HG03520 (cell line): ENCODE measurements at regions not wholly inside any gene's neighbourhood (a gene's known extent, or its start where the extent isn't known, plus 50 kb on each side); places are given as distances from the start of the nearest gene placed in this dataset.

Experiments used
- ATAC-seq: cut with Tn5 transposase; IDR thresholded peaks from one replicate; pipeline ENCODE4 v1.9.1; 2021; ENCODE audit warnings: mild to moderate bottlenecking, moderate library complexity; ENCODE audit not compliant: unreplicated experiment

DNA sequence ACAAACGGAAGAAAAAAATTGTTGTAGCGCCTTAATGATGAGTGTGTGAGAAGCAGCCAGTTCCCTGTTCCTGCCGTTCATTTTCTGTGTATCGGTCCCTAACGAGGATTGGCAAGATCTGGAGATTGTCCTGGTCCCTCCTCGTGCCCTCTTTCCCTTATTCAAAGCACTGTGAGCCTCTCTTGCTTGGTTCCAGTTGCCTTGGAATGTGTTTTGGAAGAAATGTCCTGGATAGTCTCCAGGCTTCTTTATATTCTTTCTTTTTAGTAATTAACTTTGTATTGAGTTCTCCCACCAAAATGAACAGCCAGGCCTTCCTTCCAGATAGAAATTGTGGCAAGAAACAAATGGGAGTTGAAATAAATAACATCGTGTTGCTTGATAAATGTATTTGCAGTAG lies 348.3 kb downstream of the CDH26 start:
- no peak for ATAC-seq

DNA sequence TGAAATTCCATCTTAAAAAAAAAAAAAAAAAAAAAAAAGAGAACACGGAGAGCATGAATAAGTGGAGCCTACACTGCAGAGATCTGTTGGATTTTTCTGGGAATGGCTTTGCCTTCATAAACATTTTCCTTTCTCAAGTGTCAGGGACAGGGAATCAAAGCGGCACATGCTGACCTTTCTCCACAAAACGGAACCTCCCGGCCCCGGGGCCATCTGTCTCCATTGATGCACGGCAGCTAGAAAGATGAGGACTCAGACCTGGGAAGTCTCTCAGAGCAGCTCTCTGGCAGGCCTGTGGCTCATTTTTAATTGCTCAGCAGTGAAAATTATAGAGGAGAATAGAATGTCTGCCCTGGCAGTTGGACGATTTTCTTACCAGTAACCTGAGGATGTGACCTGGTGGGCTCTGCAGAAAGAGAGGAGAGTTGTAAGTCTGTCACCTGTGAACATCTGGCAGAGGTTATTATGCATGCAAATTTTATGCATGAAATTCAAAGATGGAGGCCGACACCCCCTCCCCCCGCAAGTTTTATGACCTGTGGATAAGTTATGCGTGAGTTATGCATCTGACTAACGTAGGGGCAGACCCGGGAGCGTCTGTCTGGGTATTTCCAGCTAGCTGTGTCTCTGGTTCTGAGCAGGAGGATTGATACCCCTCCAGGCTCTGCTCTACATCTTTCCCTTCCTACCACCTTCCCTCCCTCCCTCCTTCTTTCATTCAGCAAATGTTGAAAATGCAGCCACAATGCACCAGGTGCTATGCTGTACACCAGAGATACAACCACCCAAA lies 352.5 kb downstream of the CDH26 start:
- no peak for ATAC-seq

DNA sequence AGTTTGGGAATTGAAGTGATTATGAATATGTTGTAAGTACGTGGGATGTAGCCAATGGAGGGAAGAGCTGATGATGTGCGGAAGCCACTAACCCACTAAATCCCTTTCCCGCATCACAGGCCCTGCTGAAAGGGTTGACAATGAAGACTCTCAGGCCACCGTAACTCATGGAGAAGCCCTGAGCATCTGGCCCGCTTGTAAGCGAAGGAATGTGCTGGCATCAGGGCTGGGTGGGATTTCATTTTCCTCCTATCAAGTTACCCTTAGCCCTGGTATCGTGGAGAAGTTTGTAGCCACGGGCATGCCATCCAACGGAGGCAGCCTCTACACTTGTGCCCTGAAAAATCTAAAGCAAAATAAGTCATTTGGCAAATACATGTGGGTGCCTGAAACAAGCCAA lies 355.0 kb downstream of the CDH26 start:
- ATAC-seq: no peak

DNA sequence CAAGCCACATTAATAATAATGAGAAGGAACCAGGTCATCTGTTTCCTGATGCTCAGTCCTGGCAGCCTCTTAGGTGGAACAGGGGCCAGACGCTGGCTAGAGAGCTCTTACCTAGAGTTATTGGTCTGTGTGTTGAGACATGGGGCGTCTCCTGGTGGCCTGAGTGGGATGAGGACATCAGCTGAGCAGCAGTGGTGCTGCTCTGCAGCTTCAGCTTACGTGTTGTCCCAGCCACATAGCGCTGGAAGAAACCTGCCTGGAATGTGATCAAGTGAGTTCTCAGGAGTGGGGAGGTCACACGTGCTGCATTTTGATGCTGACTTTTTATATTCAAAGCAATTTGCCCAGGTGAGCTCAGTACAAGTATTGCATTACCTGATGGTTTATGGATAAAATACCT lies 355.4 kb downstream of the CDH26 start:
- ATAC-seq: no peak

DNA sequence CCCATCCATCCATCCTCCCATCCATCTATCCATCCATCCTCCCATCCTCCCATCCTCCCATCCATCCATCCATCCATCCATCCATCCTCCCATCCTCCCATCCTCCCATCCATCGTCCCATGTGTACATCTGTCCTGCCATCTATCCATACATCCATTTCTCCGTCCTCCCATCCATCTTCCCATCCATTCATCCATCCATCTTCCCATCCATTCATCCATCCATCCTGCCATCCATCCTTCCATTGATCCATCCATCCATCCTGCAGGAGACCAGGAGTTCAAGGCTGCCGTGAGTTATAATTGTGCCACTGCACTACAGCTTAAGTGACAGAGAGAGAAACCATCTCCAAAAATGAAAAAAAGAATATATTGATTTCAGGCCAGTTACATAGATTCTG lies 356.5 kb downstream of the CDH26 start:
- ATAC-seq: no peak

DNA sequence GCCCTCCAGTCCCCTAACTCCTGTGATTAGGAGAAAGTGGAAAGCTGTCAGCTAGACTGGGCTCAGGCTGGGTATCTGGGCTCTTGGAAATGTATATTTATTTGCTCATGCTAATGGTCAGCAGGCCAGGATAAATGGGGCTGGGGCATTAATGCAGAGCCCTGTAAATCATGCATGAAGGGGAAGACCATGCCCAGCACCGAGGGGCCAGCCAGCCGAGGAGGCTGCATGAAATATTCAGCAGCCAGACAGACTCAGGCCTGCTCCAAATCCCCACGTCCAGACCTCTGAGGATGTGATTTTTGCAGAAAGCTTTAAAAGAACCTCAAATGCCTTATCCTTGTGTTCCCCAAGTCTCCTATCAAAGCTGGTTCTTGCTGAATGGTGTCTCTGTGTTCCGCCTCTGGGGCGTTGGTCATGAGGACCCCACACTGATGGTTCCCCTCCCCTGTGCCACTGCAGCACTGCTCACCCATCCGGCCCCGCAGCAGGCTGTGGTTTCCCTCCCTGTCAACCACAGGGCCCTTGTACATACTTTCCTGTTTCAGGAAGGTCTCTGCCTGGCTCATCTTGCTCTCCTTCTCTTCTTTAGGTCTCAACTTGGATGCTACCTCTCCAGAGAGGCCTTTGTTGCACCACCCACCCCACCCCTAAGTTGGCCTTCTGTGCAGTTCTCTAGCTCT lies 358.4 kb downstream of the CDH26 start:
- ATAC-seq: no peak

DNA sequence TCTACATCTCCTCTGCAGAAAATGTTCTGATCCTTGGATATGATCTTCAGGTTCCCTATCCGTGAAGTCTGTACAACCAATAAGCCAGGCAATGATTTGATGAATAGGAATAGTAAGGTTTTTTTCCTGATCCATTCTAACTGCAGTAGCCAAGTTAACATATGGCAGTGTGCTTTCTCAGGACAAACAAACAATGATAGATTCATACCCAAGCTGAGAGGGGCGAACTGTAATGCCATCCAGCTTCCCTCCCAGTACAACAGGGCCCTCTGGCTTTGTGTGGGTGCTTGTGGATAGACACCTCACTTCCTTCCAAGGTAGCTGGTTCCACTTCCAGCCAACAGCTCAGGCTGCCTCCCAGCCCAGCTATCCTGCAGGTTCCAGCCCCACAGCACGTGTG lies 359.2 kb downstream of the CDH26 start:
- no peak for ATAC-seq

DNA sequence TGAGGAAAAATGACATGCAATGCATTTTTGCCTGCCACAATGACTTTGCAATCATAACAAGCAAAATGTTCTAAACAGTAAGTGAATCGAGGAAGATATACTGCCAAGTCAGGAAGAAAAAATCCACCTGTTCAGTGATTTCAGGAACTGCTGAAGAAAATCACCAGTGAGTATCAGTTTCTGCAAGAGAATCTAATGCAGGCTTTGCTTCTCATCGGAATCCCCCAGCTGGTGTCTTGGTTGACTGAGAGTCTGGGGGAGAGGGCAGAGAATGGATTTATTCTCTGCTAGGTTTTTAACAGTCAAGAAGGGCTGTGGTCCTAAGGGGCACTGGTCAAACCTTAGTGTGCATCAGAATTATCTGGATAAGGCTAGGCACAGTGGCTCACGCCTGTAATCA lies 363.4 kb downstream of the CDH26 start:
- ATAC-seq: no peak

DNA sequence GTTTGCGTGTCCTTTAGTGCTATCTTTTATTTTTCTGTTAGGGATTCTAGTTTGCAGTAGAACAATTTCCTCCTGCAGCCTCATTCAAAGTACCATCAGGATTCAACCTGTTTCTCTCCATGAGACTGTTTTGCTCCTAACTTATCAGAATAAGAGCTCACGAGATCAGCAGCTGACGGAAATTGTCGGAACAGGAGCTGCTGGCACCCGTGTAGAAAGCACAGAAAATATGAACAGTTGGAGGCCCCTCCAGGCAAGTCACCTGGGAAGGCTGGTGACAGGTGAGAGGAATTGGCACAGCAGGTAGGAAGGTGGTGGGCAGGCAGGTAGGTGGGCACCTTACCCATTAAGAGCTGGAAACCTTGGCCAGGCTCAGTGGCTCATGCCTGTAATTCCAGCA lies 368.6 kb downstream of the CDH26 start:
- ATAC-seq: no peak

DNA sequence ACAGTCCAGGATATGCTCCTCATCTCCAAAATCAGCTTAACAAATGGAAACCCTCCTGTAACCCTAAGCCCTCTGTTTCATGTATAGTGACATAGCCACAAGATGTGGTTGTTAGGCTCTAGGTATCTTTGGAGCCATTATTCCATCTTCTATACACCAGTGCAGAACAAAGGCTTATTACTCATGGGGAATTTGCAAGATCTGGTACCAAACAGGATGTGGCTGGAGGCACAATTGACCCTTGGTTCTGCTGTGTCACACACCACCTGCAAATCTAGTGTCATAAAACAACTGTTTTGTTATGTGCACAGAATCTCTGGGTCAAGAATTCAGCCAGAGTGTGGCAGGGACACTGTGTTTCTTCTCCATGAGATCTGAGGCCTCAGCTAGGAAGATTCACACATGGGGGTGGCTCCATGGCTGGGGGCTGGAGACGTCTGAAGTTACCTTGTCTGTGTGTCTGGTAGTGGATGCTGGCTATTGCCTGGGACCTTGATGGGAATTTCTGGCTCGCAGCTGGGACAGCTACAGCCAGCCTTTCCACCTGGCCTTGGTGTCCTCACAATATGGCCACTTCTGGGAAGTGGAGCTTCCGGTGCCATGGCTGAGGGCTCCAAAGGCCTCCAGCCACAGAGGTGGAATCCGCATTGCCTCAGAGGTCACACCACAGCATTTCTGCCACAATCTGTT lies 369.9 kb downstream of the CDH26 start:
- no peak for ATAC-seq

DNA sequence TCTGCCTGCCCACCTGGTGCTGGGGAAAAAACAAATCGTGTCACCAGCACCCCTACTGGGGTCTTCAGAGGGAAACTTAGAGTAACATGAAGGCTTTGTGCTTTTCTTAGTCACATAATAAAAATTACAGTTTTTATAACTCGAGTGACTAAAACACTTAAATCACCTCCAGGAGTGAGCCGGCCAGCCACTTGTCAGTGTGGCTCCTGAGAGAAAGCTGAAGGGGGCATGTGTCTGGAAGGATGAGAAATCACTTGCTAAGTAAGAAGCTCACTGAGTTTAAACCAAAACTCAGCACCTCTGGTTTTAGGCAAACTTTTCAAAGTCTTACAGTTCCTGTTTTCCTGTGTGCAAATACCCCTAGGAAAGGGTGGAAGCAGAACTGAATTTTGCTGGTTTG lies 372.2 kb downstream of the CDH26 start:
- ATAC-seq: no peak

DNA sequence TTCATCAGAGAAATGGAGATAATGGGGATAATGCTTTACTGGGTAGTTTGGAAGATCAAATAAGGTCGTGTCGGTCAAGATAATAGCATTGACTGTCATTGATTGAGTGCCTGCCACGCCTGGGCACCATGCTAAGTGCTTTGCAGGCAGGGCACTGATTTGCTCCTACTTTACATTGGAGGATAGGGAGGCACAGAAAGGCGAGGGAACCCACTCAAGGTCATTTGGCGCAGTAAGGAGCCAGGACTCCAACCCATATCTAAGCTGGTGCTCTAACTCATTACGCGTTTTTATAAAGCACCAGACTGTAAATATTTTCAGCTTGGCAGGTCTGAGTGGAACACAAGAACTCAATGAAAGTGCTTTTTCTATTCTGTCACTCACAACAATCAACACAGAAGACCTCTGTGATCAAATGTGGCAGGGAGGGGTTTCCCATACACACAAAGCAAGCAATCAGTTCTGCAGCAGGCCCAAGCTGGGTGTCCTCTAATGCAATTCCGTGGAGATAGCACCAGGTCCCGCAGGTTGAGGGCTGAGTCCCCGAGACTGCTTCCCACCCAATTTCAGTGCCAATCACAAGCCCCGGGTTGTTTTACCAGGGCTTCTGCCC lies 373.6 kb downstream of the CDH26 start:
- no peak for ATAC-seq

DNA sequence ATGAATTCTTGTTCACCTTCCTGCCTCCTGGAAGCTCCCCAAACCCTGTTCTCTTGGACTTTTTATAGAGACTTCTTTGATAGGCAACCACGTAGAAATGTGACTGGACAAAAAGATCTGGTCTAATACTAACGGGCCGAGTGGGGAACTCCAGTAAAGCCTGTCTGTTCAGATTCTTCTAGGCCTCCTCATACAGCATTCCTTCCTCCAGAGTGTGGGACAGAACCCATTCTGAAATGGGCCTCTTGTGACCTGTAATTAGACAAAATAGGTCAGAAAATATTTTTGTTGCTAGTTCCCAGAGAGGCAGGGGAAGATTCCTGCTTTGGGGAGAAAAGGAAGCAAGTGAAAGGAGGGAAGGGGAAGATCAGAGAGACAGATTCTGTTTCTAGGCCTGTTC lies 374.3 kb downstream of the CDH26 start:
- no peak for ATAC-seq

DNA sequence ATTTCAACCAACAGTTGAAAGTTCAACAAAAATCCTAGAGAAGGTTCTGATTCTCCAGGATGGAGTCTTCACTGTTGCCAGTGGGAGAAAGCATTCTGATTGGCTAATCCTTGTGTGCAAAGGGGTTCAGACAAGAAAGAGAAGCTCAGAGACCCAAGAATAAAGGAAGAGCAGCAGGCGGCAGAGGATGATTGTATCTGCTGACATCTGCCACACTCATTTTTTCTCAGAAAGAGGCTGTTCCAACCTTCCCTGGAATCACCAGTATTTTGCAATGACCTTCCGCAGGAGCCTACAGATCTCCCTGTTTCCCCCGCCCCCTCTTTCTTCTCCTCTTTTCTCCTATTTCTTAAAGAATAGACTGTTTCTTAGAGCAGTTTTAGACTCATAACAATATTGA lies 376.7 kb downstream of the CDH26 start:
- no peak for ATAC-seq

DNA sequence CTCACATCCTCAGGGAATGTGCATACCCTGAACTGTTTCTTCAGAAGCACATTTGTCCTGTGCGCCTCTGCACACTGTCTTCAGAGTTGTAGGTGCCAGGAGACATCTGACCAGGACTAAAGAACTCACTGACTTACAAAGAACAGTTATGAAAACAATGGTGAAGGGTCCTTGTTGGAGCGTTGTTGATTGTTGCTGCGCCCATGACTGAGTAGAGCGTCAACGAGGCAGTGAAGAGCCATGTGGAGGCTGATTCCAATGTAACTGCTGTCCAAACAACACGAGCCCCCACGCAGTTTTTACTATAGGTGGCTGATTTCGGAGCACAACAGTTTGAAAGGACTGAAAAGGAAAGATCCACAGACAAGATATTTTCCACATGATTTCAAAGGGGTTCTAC lies 380.3 kb downstream of the CDH26 start:
- ATAC-seq: no peak

DNA sequence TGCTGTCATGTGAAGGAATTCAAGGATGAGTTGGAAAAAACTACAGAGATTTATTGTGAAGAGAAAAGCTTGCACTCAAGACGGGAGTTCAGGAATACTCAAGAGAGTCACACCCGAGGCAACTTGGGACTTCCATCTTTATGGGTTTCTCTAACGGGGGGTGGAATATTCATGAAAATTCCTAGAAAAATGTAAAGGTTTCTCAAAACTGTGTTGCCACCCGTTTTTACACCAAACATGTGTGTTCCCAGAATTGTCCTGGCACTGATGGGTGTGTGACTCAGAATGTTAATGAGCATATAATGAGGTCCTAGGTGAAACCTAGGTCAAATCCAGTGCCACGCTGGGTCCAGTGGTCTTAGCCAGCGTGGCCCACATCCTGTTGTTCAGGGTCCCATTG lies 381.5 kb downstream of the CDH26 start:
- ATAC-seq: no peak

DNA sequence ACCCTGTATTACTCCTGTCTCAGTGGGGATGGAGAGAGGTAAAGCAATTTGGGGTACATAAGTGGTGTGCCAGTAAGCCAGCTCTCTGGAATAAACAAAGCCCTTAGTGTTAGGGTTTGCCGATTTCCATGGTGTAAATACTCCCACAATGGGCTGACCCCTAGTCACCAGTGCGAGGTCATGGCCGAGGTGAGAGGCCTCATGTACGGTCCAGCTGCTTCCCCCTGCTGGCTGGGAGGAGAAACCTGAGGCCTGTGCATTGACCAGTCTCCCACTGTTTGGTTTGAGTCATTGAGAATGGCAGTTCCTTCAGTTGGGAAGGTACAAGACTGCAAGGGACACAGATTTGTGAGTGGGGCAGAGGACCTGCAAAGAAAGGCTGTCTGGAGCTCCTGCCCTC lies 382.0 kb downstream of the CDH26 start:
- ATAC-seq: no peak

DNA sequence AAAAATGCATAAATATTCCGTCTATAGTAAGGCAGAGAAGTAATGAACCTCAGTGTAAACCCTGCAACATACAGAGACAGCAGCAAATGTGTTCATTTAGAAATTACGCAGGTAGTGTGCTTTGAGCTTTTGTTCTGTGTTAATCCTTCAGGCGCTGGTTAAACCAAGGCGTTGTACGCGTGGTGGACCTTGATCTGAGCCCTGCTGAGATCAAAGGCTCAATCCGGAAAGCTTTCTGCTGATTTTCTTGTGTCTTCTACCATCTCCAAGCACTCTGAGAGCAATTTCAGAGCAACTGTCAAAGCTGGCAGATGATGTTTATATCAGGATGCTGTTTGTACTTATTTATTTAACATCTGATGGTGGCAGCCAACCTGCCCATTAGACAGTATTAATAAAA lies 382.8 kb downstream of the CDH26 start:
- ATAC-seq: no peak

DNA sequence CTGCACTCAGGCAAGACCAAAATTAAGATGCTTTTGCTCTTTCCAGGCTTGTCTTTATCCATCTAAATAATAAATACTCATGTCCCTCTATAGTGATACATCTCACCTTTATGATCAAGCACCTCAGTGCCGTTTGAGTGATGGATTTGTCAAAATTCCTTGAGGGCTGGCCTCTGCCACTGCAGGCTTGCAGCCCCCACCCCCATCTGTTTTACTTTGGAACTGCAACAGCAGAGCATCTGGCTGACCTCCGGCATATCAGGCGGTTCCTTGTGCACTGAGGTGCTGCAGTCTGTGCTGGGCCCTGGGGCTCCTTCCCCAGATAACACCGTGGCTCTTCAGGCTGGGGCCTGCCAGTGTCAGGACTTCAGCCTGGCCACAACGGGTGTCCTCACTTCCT lies 386.9 kb downstream of the CDH26 start:
- no peak for ATAC-seq

DNA sequence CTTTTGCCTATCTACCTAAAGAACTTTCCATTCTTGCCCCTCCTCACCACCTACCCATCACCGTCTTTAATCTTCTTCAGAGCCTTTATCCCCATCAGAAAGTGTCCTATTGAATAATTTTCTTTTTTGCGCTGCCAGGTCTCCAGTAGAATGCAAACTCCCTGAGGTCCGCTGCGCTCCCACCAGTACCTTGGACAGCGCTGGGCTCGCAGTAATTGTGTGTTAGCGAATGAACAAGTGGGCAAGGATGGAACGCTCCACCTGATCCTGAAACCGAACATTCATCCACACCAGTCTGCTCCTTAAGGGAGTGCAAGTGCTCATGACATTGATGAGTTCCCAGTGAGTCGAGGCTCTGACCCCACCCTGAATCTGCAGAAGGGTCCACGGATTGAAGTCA lies 391.2 kb downstream of the CDH26 start:
- ATAC-seq: no peak

DNA sequence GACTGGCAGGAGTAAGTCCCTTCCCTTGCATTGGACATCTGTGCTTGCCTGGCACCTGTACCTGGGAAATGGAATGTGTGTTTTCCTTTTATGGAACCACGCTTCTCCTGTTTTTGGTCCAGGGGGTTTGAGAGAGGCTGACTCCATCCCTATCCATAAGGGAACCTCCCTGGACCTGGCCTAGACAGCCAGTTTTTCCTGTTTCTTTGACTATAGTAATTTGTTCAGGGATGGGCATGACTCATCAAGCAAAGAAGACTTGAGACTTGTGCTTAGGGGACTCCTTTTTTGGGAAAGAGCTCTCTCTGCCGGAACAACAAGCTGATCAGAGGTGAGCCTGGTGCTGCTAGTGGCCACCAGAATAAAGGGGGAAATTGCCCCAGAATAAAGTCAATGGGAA lies 393.8 kb downstream of the CDH26 start:
- no peak for ATAC-seq

DNA sequence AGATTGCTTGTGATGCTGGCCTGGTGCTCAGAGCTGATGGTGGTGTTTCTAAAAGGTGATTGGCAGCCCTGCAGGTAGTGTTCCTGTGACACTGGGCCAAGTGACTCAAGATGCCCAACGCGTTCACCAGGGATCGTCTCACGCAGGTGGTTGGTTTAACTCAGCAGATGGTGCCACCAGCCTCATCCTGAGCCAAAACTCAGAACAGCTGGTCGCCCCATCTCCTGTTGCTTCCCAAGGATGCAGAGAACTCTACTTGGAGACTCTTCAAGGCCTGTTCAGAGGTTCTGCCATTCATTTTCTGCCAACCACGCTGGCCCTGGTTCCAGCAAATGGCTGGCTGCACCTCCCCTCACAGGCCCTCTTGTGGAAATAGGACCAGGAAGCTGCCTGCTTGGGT lies 394.4 kb downstream of the CDH26 start:
- no peak for ATAC-seq
